Activated B cell treated with CpG ODN at 0.5 μM for 24 hours (primary cell): ENCODE measurements at regions not wholly inside any gene's neighbourhood (a gene's known extent, or its start where the extent isn't known, plus 50 kb on each side); places are given as distances from the start of the nearest gene placed in this dataset.

Experiments used
- ATAC-seq: fragments of 200-7000 bp; cut with Tn5 transposase; one replicate; pipeline ENCODE4 v1.10.0; 2021; ENCODE audit warnings: low read depth, mild to moderate bottlenecking, moderate library complexity
- CTCF ChIA-PET: fragments of 350-600 bp; sonication (Branson Sonifier 250); formaldehyde crosslinking; loops from one replicate; lab custom pipeline; 2021; ENCODE audit warnings: antibody characterized with exemption; lab: Charles Lee
- POLR2A ChIA-PET: fragments of 350-600 bp; sonication (Branson Sonifier 250); formaldehyde crosslinking; loops from one replicate; lab custom pipeline; 2021; ENCODE audit warnings: antibody characterized with exemption; lab: Charles Lee
- DNase-seq: peaks from one replicate; pipeline ENCODE4 v3.0.0; 2022
- H3K27ac Mint-ChIP-seq: one replicate; pipeline ENCODE4 v1.8.0; 2020; ENCODE audit warnings: mixed read lengths
- H3K27me3 Mint-ChIP-seq: one replicate; pipeline ENCODE4 v1.8.0; 2021; ENCODE audit warnings: mixed read lengths
- H3K36me3 Mint-ChIP-seq: one replicate; pipeline ENCODE4 v1.8.0; 2021; ENCODE audit warnings: low read depth, mixed read lengths
- H3K4me1 Mint-ChIP-seq: one replicate; pipeline ENCODE4 v1.8.0; 2021; ENCODE audit warnings: mixed read lengths
- H3K4me3 Mint-ChIP-seq: one replicate; pipeline ENCODE4 v1.8.0; 2020; ENCODE audit warnings: mild to moderate bottlenecking, mixed read lengths
- H3K9me3 Mint-ChIP-seq: one replicate; pipeline ENCODE4 v1.8.0; 2020; ENCODE audit warnings: mixed read lengths
- CTCF ChIP-seq: fragments of 200-600 bp; IDR thresholded peaks from one replicate; pipeline ENCODE4 v1.8.0; 2022; ENCODE audit warnings: antibody characterized with exemption, mild to moderate bottlenecking
- intact Hi-C: fragments of 100-400 bp; cut with micrococcal nuclease; formaldehyde crosslinking; loops from one replicate; pipeline ENCODE4 v1.15.1; 2024

- H3K4me3 Mint-ChIP-seq, result no peak overlapping the region
- ATAC-seq, result no peak
- POLR2A ChIA-PET, result no interaction called here
- no peaks in the 10 kb centered on the region for H3K27me3 Mint-ChIP-seq
- DNase-seq, result no peak
- peaks cover 4% of the 10 kb centered on the region for H3K9me3 Mint-ChIP-seq
- no peak overlapping the region for H3K27ac Mint-ChIP-seq
- no peaks in the 10 kb centered on the region for H3K4me1 Mint-ChIP-seq
- CTCF ChIA-PET, result no interaction called here
- H3K36me3 Mint-ChIP-seq, result no peaks in the 10 kb centered on the region
- intact Hi-C loops, result no loop called here
- no peak for TF ChIP-seq CTCF
Observed at GRCh38 chr5:87936667-87937066, 332.0 kb downstream of the TMEM161B start.

GRCh38 chr5:87924436-87924835 lies 344.2 kb downstream of the TMEM161B start:
- intact Hi-C loops, result no loop called here
- DNase-seq, result no peak
- ChIA-PET POLR2A (no interaction called here), CTCF (no interaction called here)
- ATAC-seq, result no peak
- TF ChIP-seq CTCF, result no peak
- no peaks in the 10 kb centered on the region for H3K36me3 Mint-ChIP-seq
- H3K4me1 Mint-ChIP-seq, result no peaks in the 10 kb centered on the region
- H3K27ac Mint-ChIP-seq, result no peak overlapping the region
- H3K27me3 Mint-ChIP-seq, result no peaks in the 10 kb centered on the region
- H3K4me3 Mint-ChIP-seq, result no peak overlapping the region
- peaks cover 7% of the 10 kb centered on the region for H3K9me3 Mint-ChIP-seq

- Mint-ChIP-seq H3K4me3 (no peak overlapping the region), H3K9me3 (peaks cover 11% of the 10 kb centered on the region), H3K27me3 (no peaks in the 10 kb centered on the region), H3K27ac (no peak overlapping the region), H3K4me1 (no peaks in the 10 kb centered on the region), H3K36me3 (no peaks in the 10 kb centered on the region)
- ChIA-PET CTCF (no interaction called here), POLR2A (no interaction called here)
- intact Hi-C loops, result no loop called here
- TF ChIP-seq CTCF, result no peak
- DNase-seq, result no peak
- ATAC-seq, result no peak
Observed at GRCh38 chr5:87916320-87916719, 352.3 kb downstream of the TMEM161B start.

DNA sequence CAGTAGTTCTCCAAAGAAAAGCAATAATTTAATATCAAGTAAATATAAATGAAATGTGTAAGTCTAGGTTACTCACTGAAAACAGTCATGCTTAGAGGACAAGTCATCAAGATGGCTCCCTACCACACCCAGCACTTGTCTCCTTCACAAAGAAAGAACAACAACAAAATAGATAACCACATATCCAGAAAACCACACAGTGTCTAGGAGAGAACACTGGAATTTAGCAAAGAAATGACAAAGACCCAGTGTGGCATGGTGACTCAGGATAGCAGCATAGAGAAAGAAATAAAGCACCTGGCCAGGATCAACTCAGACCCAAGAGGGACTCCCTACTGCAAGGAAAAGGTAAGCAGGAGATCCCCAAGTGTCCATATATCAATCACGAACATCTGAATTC lies 356.2 kb downstream of the TMEM161B start:
- intact Hi-C loops, result no loop called here
- H3K9me3 Mint-ChIP-seq, result peaks cover 2% of the 10 kb centered on the region
- TF ChIP-seq CTCF, result no peak
- H3K27me3 Mint-ChIP-seq, result no peaks in the 10 kb centered on the region
- POLR2A ChIA-PET, result no interaction called here
- no peak overlapping the region for H3K4me3 Mint-ChIP-seq
- no peak overlapping the region for H3K27ac Mint-ChIP-seq
- no peaks in the 10 kb centered on the region for H3K36me3 Mint-ChIP-seq
- ATAC-seq, result no peak
- no peak for DNase-seq
- no peaks in the 10 kb centered on the region for H3K4me1 Mint-ChIP-seq
- CTCF ChIA-PET, result no interaction called here

GRCh38 chr5:87909382-87909781 lies 359.3 kb downstream of the TMEM161B start:
- ATAC-seq (no peak), DNase-seq (no peak)
- no peak overlapping the region for H3K27ac Mint-ChIP-seq
- no peaks in the 10 kb centered on the region for H3K36me3 Mint-ChIP-seq
- H3K27me3 Mint-ChIP-seq, result no peaks in the 10 kb centered on the region
- no peaks in the 10 kb centered on the region for H3K9me3 Mint-ChIP-seq
- H3K4me3 Mint-ChIP-seq, result no peak overlapping the region
- CTCF ChIA-PET, result no interaction called here
- intact Hi-C loops, result no loop called here
- H3K4me1 Mint-ChIP-seq, result no peaks in the 10 kb centered on the region
- no peak for TF ChIP-seq CTCF
- POLR2A ChIA-PET, result no interaction called here
